Fibroblast of peridontal ligament (primary cell): ENCODE measurements at regions not wholly inside any gene's neighbourhood (a gene's known extent, or its start where the extent isn't known, plus 50 kb on each side); places are given as distances from the start of the nearest gene placed in this dataset.
"Not testable (repeated sequence)": the region's sequence is repeated elsewhere in the genome, so short reads cannot be mapped to it uniquely, and the experiment has no call there.

Source experiments
- DNase-seq: peaks from one replicate; pipeline ENCODE4 v3.0.0-alpha.2; 2010; ENCODE audit errors: extremely low read depth

GRCh38 chr7:51543801-51544553, 227.4 kb upstream of the COBL start:
- DNase-seq, result no peak

- DNase-seq, result not testable (repeated sequence)
Measured at GRCh38 chr7:51540906-51541305, 224.3 kb upstream of the COBL start.

GRCh38 chr7:51539840-51540239, 223.2 kb upstream of the COBL start:
- DNase-seq, result no peak

GRCh38 chr7:51528172-51528571, 211.6 kb upstream of the COBL start:
- no peak for DNase-seq

GRCh38 chr7:51521694-51522312, 205.2 kb upstream of the COBL start:
- DNase-seq, result no peak

GRCh38 chr7:51521054-51521453, 204.4 kb upstream of the COBL start:
- DNase-seq, result no peak

GRCh38 chr7:51518646-51519045, 202.0 kb upstream of the COBL start:
- DNase-seq, result no peak

GRCh38 chr7:51517187-51517586, 200.6 kb upstream of the COBL start:
- no peak for DNase-seq

- no peak for DNase-seq
Measured at GRCh38 chr7:51501620-51502019, 185.0 kb upstream of the COBL start.

- DNase-seq, result no peak
Measured at GRCh38 chr7:51482976-51483375, 166.4 kb upstream of the COBL start.

GRCh38 chr7:51481421-51481820, 164.8 kb upstream of the COBL start:
- no peak for DNase-seq

- no peak for DNase-seq
Measured at GRCh38 chr7:51477819-51478218, 161.2 kb upstream of the COBL start.

GRCh38 chr7:51477323-51477722, 160.7 kb upstream of the COBL start:
- no peak for DNase-seq

- no peak for DNase-seq
Measured at GRCh38 chr7:51476026-51476425, 159.4 kb upstream of the COBL start.

- no peak for DNase-seq
Measured at GRCh38 chr7:51472873-51473272, 156.3 kb upstream of the COBL start.

GRCh38 chr7:51471981-51472296, 155.3 kb upstream of the COBL start:
- no peak for DNase-seq

- no peak for DNase-seq
Measured at GRCh38 chr7:51471210-51471980, 154.8 kb upstream of the COBL start.

GRCh38 chr7:51467384-51468017, 150.9 kb upstream of the COBL start:
- DNase-seq, result no peak

- DNase-seq, result no peak
Measured at GRCh38 chr7:51459809-51460208, 143.2 kb upstream of the COBL start.

- no peak for DNase-seq
Measured at GRCh38 chr7:51458693-51459092, 142.1 kb upstream of the COBL start.

- DNase-seq, result no peak
Measured at GRCh38 chr7:51457079-51457478, 140.5 kb upstream of the COBL start.

GRCh38 chr7:51456431-51457060, 139.9 kb upstream of the COBL start:
- DNase-seq, result no peak
